ENCODE measurements at regions not wholly inside any gene's neighbourhood (a gene's known extent, or its start where the extent isn't known, plus 50 kb on each side); places are given as distances from the start of the nearest gene placed in this dataset.

DNA sequence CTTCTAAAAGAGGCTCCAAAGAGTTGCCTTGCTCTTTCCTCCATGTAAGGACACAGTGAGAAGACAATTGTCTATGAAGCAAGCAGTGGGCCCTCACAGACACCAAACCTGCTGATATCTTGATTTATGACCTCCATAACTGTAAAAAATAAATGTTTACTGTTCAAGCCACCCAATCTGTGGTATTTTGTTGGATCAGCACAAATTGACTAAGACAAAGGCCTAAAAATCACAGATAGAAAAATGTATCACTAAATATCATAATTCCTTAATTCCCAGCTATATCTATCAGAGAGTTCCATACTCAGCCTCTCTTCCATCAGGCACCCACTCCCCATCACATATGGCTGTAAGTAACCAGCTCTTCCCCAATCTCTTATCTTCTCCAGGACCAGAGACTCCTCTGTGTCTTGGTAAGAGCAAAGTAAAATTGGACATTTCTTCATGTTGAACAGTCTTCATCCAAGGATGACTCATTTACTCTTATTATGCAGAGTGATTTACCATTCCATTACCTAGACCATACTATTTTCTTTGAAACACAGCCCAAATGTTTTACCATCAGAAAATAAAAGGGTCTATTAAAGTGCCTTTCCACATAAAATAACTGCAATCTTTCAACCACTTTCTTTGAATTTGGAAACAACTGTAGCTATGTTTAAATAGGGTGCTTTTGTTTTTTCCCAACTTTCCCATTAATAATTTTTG is 503.6 kb downstream of the MRPL39 start:
- TF ChIP-seq POLR2AphosphoS5 (IDR thresholded peaks at IDR 0.05; ENCODE audit: low read depth, low read length) (no peak), POLR2A (IDR thresholded peaks at IDR 0.05; ENCODE audit: low read depth, low read length) (no peak), TAF1 (IDR thresholded peaks at IDR 0.05; ENCODE audit: low read depth, low read length) (no peak), PAX5 (IDR thresholded peaks at IDR 0.05; ENCODE audit: insufficient read depth, low read length, severe bottlenecking) (no peak), SPI1 (IDR thresholded peaks at IDR 0.05; ENCODE audit: low read depth, low read length) (no peak)
